ENCODE measurements at regions not wholly inside any gene's neighbourhood (a gene's known extent, or its start where the extent isn't known, plus 50 kb on each side); places are given as distances from the start of the nearest gene placed in this dataset.

DNA sequence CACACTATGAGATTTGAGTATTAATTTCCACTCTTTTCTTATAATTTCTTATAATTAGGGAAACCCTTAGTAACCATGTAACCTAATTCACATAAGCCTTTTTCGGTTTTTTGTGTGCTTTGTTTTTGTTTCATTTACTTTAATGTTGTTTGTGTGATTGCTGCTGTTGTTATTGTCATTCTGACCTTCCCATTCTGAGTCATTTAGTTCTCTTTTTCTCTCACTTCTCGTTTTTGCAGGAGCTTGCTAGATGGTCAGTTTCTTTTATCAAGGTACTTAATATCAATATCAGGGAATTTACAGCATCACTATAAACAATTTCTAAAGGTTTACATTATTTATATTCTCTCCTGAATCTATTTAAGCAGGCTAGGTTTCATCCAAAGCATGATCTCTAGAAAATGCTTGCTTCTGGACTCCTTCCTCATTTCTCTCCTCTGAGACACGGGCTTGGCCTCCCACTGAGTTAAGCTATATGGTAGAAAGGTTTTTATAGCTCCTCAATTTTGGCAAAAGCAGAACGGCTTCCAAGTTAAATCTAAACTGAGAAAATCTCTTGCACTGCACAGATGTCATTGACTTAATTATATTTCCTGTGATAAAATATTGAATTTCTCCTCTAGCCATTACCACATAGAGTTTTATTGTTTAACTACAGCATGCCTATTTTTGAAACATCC, 534.2 kb downstream of the NSUN3 start:
- Mint-ChIP-seq H3K36me3 (no peaks in the 10 kb centered on the region), H3K4me3 (no peak overlapping the region), H3K27me3 (ENCODE audit: insufficient read depth, low read depth) (no peaks in the 10 kb centered on the region), H3K9me3 (no peaks in the 10 kb centered on the region), H3K27ac (no peak overlapping the region), H3K4me1 (no peaks in the 10 kb centered on the region)
- no peaks in the 10 kb centered on the region for H4K20me1 ChIP-seq (ENCODE audit: low read depth)
- H2AFZ ChIP-seq (replicated peaks), result no peak overlapping the region
- TF ChIP-seq EZH2 (IDR thresholded peaks at IDR 0.05) (no peak), CTCF (IDR thresholded peaks at IDR 0.05) (no peak), EZH2phosphoT487 (IDR thresholded peaks at IDR 0.05) (no peak)
- H3K4me3 ChIP-seq, result no peak overlapping the region
- DNase-seq (ENCODE audit: low spot score), result no peak
- no peak overlapping the region for H3K9ac ChIP-seq
- no peaks in the 10 kb centered on the region for H3F3A ChIP-seq (ENCODE audit: low read depth)
- no peak overlapping the region for H3K4me2 ChIP-seq
- no peaks in the 10 kb centered on the region for H3K36me3 ChIP-seq
- no peaks in the 10 kb centered on the region for H3K27me3 ChIP-seq
- no peaks in the 10 kb centered on the region for H3K4me1 ChIP-seq
- no peak overlapping the region for H3K27ac ChIP-seq
- H3K9me3 ChIP-seq (ENCODE audit: low read depth), result no peaks in the 10 kb centered on the region
- no peaks in the 10 kb centered on the region for H3K79me2 ChIP-seq (ENCODE audit: low read depth)

DNA sequence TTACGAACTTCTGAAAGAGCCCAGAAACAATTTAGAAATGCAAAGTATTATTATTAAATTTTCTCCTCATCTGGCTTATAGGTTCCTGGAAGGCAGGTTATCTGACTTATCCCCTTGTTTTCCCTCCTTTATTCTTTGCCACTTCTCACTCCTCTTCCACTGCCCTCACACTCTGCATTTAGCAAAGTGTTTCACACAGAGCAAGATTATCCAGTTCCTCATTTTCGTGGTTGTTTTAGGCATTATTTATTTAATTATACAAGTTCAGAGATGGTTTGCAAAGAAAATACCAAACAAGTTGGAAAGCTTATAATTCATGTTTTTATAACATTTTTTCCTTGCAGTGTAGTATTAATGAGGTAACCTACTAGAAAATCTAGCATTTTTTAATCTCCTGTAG, 544.9 kb downstream of the NSUN3 start:
- no peak overlapping the region for H3K27ac Mint-ChIP-seq
- no peaks in the 10 kb centered on the region for H3K27me3 Mint-ChIP-seq (ENCODE audit: insufficient read depth, low read depth)
- Histone ChIP-seq H3K27ac (no peak overlapping the region), H3F3A (ENCODE audit: low read depth) (no peaks in the 10 kb centered on the region), H3K79me2 (ENCODE audit: low read depth) (no peaks in the 10 kb centered on the region), H3K27me3 (no peaks in the 10 kb centered on the region), H3K4me1 (no peaks in the 10 kb centered on the region), H3K9ac (no peak overlapping the region), H3K4me3 (no peak overlapping the region), H3K9me3 (ENCODE audit: low read depth) (no peaks in the 10 kb centered on the region), H2AFZ (replicated peaks) (no peak overlapping the region), H3K36me3 (no peaks in the 10 kb centered on the region), H3K4me2 (no peak overlapping the region), H4K20me1 (ENCODE audit: low read depth) (no peaks in the 10 kb centered on the region)
- no peak overlapping the region for H3K4me3 Mint-ChIP-seq
- peaks cover 8% of the 10 kb centered on the region for H3K4me1 Mint-ChIP-seq
- no peaks in the 10 kb centered on the region for H3K9me3 Mint-ChIP-seq
- H3K36me3 Mint-ChIP-seq, result no peaks in the 10 kb centered on the region
- TF ChIP-seq CTCF (IDR thresholded peaks at IDR 0.05) (no peak), EZH2phosphoT487 (IDR thresholded peaks at IDR 0.05) (no peak)
- DNase-seq (ENCODE audit: low spot score), result no peak

DNA sequence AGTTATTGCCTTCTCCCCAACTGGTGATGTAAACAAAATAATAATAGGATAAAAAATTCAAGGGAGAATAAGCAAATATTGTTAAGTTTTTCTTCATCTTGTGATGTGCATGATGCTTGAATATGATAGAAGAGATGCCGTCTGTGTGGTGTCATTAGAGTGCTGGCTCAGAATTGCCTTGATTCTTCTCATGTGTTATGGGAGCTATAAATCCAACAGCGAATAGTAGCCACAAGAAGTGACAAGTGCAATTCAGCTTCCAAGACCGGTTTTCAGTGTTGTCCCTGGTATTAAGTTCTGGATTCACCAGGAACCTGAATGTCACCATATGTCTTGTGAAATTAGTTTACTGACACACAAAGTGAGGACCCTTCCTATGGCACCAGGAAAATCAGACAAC, 547.0 kb downstream of the NSUN3 start:
- H3K27me3 Mint-ChIP-seq (ENCODE audit: insufficient read depth, low read depth), result no peaks in the 10 kb centered on the region
- H3K4me3 ChIP-seq, result no peak overlapping the region
- H3K9me3 ChIP-seq (ENCODE audit: low read depth), result no peaks in the 10 kb centered on the region
- no peaks in the 10 kb centered on the region for H3K36me3 ChIP-seq
- H3K27ac ChIP-seq, result no peak overlapping the region
- no peaks in the 10 kb centered on the region for H3K4me1 ChIP-seq
- H3K27ac Mint-ChIP-seq, result no peak overlapping the region
- H3K9ac ChIP-seq, result no peak overlapping the region
- no peaks in the 10 kb centered on the region for H3F3A ChIP-seq (ENCODE audit: low read depth)
- H3K4me2 ChIP-seq, result no peak overlapping the region
- no peaks in the 10 kb centered on the region for H4K20me1 ChIP-seq (ENCODE audit: low read depth)
- TF ChIP-seq EZH2 (IDR thresholded peaks at IDR 0.05) (no peak), EZH2phosphoT487 (IDR thresholded peaks at IDR 0.05) (no peak), CTCF (IDR thresholded peaks at IDR 0.05) (no peak)
- no peaks in the 10 kb centered on the region for H3K9me3 Mint-ChIP-seq
- H3K36me3 Mint-ChIP-seq, result no peaks in the 10 kb centered on the region
- no peak overlapping the region for H2AFZ ChIP-seq (replicated peaks)
- DNase-seq (ENCODE audit: low spot score), result no peak
- H3K4me1 Mint-ChIP-seq, result peaks cover 10% of the 10 kb centered on the region
- no peak overlapping the region for H3K4me3 Mint-ChIP-seq
- no peaks in the 10 kb centered on the region for H3K27me3 ChIP-seq
- no peaks in the 10 kb centered on the region for H3K79me2 ChIP-seq (ENCODE audit: low read depth)

Measured in neural progenitor cell (in vitro differentiated cells).